Upper lobe of right lung (tissue), 1 donor: ENCODE measurements at regions not wholly inside any gene's neighbourhood (a gene's known extent, or its start where the extent isn't known, plus 50 kb on each side); places are given as distances from the start of the nearest gene placed in this dataset.
A peak's percentile ranks its signal among the peaks of the same experiment; 100 is the strongest.

Experiments
- ATAC-seq: fragments of 200-7000 bp; cut with Tn5 transposase; one replicate; pipeline ENCODE4 v1.9.1; 2020; ENCODE audit warnings: mild to moderate bottlenecking, moderate library complexity
- DNase-seq: peaks from one replicate; pipeline ENCODE4 v3.0.0-alpha.2; 2020
- H3K27ac ChIP-seq: fragments of 200-600 bp; one replicate; pipeline ENCODE4 v1.8.0; 2022
- H3K27me3 ChIP-seq: fragments of 200-600 bp; one replicate; pipeline ENCODE4 v1.8.0; 2022; ENCODE audit warnings: mild to moderate bottlenecking
- H3K36me3 ChIP-seq: fragments of 200-600 bp; one replicate; pipeline ENCODE4 v1.8.0; 2022
- H3K4me1 ChIP-seq: fragments of 200-600 bp; one replicate; pipeline ENCODE4 v1.8.0; 2022
- H3K4me3 ChIP-seq: fragments of 200-600 bp; one replicate; pipeline ENCODE4 v1.8.0; 2022; ENCODE audit warnings: mild to moderate bottlenecking
- H3K9me3 ChIP-seq: fragments of 200-600 bp; one replicate; pipeline ENCODE4 v1.8.0; 2022
- CTCF ChIP-seq: fragments of 200-600 bp; IDR thresholded peaks from one replicate; pipeline ENCODE4 v1.8.0; 2022; ENCODE audit warnings: antibody characterized with exemption
- intact Hi-C: fragments of 100-400 bp; cut with DNase I; formaldehyde crosslinking; loops from one replicate; pipeline ENCODE4 v1.11.0; 2022
- donor health status: DM: no; HTN: yes; CAD: no; lungs with severe emphysema.

DNA sequence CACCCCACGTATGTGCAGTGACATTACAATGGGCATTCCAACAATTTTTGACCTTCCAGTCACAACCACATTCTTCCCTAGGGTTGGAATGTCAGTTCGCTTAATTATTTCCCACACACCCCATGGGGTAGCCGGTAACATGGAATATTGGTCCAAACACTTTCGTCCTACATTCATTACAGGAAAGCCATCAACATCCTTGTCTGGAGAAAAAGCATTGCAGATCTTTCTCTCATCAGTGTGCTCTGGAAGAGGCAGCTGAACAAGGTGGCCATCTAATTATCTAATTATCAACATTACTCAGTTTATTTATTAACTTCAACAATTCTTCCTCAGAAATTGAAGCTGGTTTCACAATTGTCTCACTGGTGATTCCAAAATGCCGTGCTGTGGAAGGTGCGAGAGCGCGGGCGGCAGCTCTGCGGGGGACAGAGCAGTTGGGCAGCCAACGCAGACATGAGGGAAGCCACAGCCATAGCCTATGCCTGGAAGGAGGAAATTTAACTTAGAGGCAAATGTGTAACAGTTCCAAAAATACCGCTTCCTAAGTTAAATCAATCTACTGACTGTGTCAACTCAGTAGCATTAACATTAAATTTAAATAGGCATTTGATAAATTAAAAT, 1158.9 kb upstream of the EPHA6 start:
- intact Hi-C loops: no loop called here
- Histone ChIP-seq H3K36me3 (no peaks in the 10 kb centered on the region), H3K27me3 (no peaks in the 10 kb centered on the region), H3K9me3 (no peaks in the 10 kb centered on the region), H3K4me3 (no peak overlapping the region), H3K4me1 (no peaks in the 10 kb centered on the region), H3K27ac (no peak overlapping the region)
- ATAC-seq: no peak
- no peak for DNase-seq
- TF ChIP-seq CTCF: no peak

GRCh38 chr3:95670765-95671164, 1143.6 kb upstream of the EPHA6 start:
- Histone ChIP-seq H3K36me3 (no peaks in the 10 kb centered on the region), H3K4me3 (no peak overlapping the region), H3K27ac (no peak overlapping the region), H3K9me3 (no peaks in the 10 kb centered on the region), H3K4me1 (no peaks in the 10 kb centered on the region), H3K27me3 (no peaks in the 10 kb centered on the region)
- intact Hi-C loops: no loop called here
- ATAC-seq (no peak), DNase-seq (no peak)
- no peak for TF ChIP-seq CTCF

- intact Hi-C loops: no loop called here
- Histone ChIP-seq H3K4me1 (no peaks in the 10 kb centered on the region), H3K27ac (no peak overlapping the region), H3K4me3 (no peak overlapping the region), H3K27me3 (no peaks in the 10 kb centered on the region), H3K9me3 (no peaks in the 10 kb centered on the region), H3K36me3 (no peaks in the 10 kb centered on the region)
- no peak for TF ChIP-seq CTCF
- no peak for DNase-seq
- ATAC-seq: peak; percentile 25
These were observed 1141.2 kb upstream of the EPHA6 start for GRCh38 chr3:95673215-95673614.

DNA sequence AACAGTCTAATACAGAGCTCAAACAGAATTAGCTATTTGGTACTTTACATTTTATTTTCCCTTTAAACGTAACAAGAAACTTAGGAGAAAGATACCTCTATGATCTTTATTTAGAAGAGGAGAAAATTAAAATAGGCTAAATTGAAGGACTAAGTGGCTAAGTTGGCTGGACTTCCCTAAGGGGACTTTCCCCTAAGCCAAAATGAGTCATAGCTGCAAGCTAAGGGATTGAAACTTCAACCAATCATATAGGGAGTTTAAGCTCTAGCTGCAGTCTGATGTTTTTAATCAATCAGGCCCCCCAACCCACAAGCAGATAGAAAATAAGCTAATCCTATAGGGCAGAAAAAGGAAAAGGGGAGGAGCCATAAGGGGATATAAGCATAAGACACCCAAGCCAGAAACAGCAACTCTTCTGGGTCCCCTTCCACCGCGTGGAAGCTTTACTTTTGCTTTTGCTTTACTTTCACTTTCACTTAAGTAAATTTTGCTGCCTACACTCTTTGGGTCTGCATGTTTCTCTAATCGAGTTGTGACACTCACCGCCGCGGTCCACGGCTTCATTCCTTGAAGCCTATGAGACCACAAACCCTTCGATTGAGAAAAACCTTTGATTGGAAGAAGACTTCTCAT, 1108.5 kb upstream of the EPHA6 start:
- DNase-seq (no peak), ATAC-seq (no peak)
- Histone ChIP-seq H3K27me3 (no peaks in the 10 kb centered on the region), H3K27ac (no peak overlapping the region), H3K36me3 (no peaks in the 10 kb centered on the region), H3K9me3 (no peaks in the 10 kb centered on the region), H3K4me3 (peak overlapping the region; percentile 6), H3K4me1 (no peaks in the 10 kb centered on the region)
- no peak for TF ChIP-seq CTCF
- intact Hi-C loops: no loop called here

DNA sequence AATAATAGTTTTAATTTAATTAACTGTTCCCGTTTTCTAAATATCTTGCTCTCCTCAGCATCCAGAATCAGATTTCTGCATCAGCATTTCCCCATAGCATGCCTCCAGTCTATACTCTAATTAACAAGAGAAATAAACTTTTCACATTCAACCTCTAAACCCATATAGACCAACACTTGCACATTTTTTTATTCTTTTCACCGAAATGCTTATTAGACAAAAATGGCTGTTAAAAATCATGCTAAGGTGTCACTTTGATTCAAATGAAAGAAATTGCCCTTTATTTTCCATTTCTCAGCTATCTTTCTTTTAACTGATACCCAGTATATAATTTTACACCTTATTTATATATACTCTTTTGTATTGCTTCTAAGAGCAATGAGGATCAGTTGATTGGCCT, 1107.1 kb upstream of the EPHA6 start:
- no peak for DNase-seq

More for the DNA sequence above, 1107.1 kb upstream of the EPHA6 start:
- no peaks in the 10 kb centered on the region for H3K9me3 ChIP-seq
- no peaks in the 10 kb centered on the region for H3K27me3 ChIP-seq
- H3K36me3 ChIP-seq: no peaks in the 10 kb centered on the region
- no peak for TF ChIP-seq CTCF
- H3K4me3 ChIP-seq: no peak overlapping the region
- no peak overlapping the region for H3K27ac ChIP-seq
- no peak for ATAC-seq
- intact Hi-C loops: no loop called here
- H3K4me1 ChIP-seq: no peaks in the 10 kb centered on the region
